Stomach (tissue), 8 donors: ENCODE measurements at regions not wholly inside any gene's neighbourhood (a gene's known extent, or its start where the extent isn't known, plus 50 kb on each side); places are given as distances from the start of the nearest gene placed in this dataset.

Experiments used
- DNase-seq, 2 donors: peaks; one replicate each; pipeline versions ENCODE4 v3.0.0 to v3.0.0-alpha.2; 2013 to 2019
- H3K27ac ChIP-seq, 5 donors: fragments of 200-600 bp in 4 of 5; sonication (generic) in 4 of 5; one replicate each; pipeline ENCODE4 v1.5.1; 2013 to 2019; ENCODE audit warnings: mild to moderate bottlenecking in 1 of 5, moderate library complexity in 1 of 5
- H3K27me3 ChIP-seq, 3 donors: fragments of 200-600 bp; sonication (generic); one replicate each; pipeline ENCODE4 v1.5.1; 2017 to 2019; ENCODE audit warnings: mixed run types in 1 of 3
- H3K36me3 ChIP-seq, 4 donors: fragments of 200-600 bp; sonication (generic); 1 replicate in 3 of 4; 2 replicates in 1 of 4; pipeline ENCODE4 v1.5.1; 2016 to 2019
- H3K4me1 ChIP-seq, 4 donors: fragments of 200-600 bp; sonication (generic); one replicate each; pipeline ENCODE4 v1.5.1; 2016 to 2019
- H3K4me3 ChIP-seq, 4 donors: fragments of 200-600 bp; sonication (generic) in 3 of 4; one replicate each; pipeline ENCODE4 v1.5.1; 2016 to 2019; ENCODE audit warnings: mild to moderate bottlenecking in 1 of 4
- H3K9me3 ChIP-seq, 4 donors: fragments of 200-600 bp; sonication (generic); one replicate each; pipeline ENCODE4 v1.5.1; 2016 to 2019
- CTCF ChIP-seq, 7 experiments: fragments of 450-650 bp in 4 of 7; fragments of 200-600 bp in 3 of 7; sonication (generic) in 3 of 7; IDR thresholded peaks; one replicate each; pipeline ENCODE4 v1.5.1; 2016 to 2019; ENCODE audit warnings: antibody characterized with exemption in 7 of 7, control low read depth in 2 of 7, mild to moderate bottlenecking in 1 of 7
- EP300 ChIP-seq: sonication (generic); formaldehyde crosslinking; IDR thresholded peaks from one replicate; pipeline ENCODE4 v1.6.1; 2017; ENCODE audit warnings: antibody characterized with exemption
- POLR2A ChIP-seq, 4 donors: fragments of 450-650 bp; IDR thresholded peaks; one replicate each; pipeline ENCODE4 v1.6.1; 2016; ENCODE audit warnings: antibody characterized with exemption in 4 of 4, control low read depth in 2 of 4, mild to moderate bottlenecking in 1 of 4, moderate library complexity in 1 of 4
- POLR2AphosphoS5 ChIP-seq, 3 donors: sonication (generic); formaldehyde crosslinking; IDR thresholded peaks; one replicate each; pipeline ENCODE4 v1.6.1; 2016; ENCODE audit warnings: antibody characterized with exemption in 3 of 3
- WGBS, 5 donors: extraction: QIAGEN DNeasy Blood & Tissue Kit in 3 of 5; methylation state at CpG; one replicate each; pipeline versions ENCODE4 v1.1.5 to v1.1.7; 2013 to 2018; 5-methylcytosine and 5-hydroxymethylcytosine counted together
- intact Hi-C: fragments of 100-400 bp; cut with DNase I; formaldehyde crosslinking; loops from one replicate; pipeline ENCODE4 v1.15.1; 2023; ENCODE audit warnings: low total_unique reads
- donor health status: healthy with polysubstance abuse.
- donor health status: Bipolar disorder and iron deficiency.
- donor health status: healthy.

DNA sequence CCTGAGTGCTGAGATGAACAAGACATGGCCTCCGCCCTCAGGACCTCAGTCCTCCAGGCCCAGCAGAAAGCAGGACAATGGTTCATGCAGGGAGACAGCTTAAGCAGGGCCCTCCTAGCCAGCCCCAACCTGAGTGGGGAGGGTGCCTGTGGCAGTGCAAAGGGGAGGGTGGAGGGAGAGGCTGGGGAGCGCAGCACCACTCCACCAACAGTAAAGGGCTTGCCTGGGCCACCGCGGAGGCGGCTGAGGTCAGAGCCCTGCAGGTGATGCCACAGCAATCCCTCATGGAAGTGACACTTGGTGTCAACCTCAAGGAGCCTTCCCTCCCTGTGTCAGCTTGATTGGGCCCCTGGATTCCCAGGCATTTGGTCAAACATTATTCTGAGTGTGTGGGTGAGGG, 89.0 kb upstream of the TCERG1L start:
- intact Hi-C loops: no loop called here
- Histone ChIP-seq H3K36me3 (no peaks in the 10 kb centered on the region), H3K4me1 (peaks cover 0 to 12% (median 0%) of the 10 kb centered on the region in 4 donors), H3K27me3 (peaks cover 0 to 50% (median 7%) of the 10 kb centered on the region in 3 donors), H3K27ac (no peak overlapping the region), H3K9me3 (no peaks in the 10 kb centered on the region), H3K4me3 (no peak overlapping the region)
- 60 to 80% (median 69%) methylated on average over 2 to 5 of the region's 5 CpGs for WGBS, 5 donors
- TF ChIP-seq POLR2AphosphoS5 (IDR thresholded peaks at IDR 0.05): no peak
- TF ChIP-seq CTCF (IDR thresholded peaks at IDR 0.05): no peak
- TF ChIP-seq EP300: no peak
- no peak for TF ChIP-seq POLR2A (IDR thresholded peaks at IDR 0.05)
- DNase-seq: no peak

DNA sequence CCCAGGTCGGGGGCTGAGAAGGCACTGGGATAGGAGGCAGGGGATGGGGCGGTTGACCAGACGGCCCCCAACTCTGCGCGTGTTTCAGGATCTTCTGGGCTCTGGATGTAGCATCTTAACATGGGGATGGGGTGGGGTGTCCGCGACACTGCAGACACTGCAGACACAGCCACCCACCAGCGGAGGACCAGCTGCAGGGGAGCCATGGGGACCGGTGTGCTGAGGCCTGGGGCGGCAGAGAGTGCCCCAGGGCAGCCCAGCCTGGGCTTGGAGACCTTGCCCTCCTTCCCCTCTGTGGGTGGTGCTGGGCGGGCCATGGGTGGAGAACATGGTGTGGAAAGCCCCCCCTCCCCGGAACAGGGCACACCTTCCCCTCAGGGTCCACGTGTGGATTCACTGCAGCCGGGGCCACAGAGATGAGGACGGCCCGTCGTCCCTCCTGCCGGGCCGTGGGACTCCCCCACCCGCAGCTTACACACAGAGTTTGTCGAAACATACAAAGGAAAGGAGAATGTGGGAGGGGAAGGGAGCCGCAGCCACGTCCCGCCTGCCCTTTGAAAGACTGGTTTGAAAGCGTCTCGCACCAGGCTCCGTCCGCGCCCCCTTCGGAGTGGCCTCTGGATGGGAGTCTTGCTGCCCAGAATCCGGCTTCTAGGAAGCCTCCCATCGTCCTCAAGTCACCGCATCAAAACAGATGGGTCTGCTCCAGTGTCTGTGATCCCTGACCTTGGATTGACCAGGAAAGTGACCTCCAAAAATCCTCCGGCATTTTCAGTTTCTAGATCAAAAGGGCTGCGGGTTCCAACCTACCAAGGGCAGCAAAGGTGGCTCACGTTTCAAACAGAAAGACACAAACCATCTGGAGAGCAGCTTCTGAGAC, 91.5 kb upstream of the TCERG1L start:
- Histone ChIP-seq H3K4me3 (no peak overlapping the region), H3K4me1 (no peaks in the 10 kb centered on the region), H3K36me3 (no peaks in the 10 kb centered on the region), H3K9me3 (no peaks in the 10 kb centered on the region), H3K27ac (no peak overlapping the region), H3K27me3 (peaks cover 0 to 53% (median 7%) of the 10 kb centered on the region in 3 donors)
- 57 to 72% (median 67%) methylated on average over 30 to 36 of the region's 36 CpGs for WGBS, 5 donors
- intact Hi-C loops: no loop called here
- DNase-seq: no peak
- no peak for TF ChIP-seq POLR2AphosphoS5 (IDR thresholded peaks at IDR 0.05)
- no peak for TF ChIP-seq POLR2A (IDR thresholded peaks at IDR 0.05)
- no peak for TF ChIP-seq EP300
- no peak for TF ChIP-seq CTCF (IDR thresholded peaks at IDR 0.05)

DNA sequence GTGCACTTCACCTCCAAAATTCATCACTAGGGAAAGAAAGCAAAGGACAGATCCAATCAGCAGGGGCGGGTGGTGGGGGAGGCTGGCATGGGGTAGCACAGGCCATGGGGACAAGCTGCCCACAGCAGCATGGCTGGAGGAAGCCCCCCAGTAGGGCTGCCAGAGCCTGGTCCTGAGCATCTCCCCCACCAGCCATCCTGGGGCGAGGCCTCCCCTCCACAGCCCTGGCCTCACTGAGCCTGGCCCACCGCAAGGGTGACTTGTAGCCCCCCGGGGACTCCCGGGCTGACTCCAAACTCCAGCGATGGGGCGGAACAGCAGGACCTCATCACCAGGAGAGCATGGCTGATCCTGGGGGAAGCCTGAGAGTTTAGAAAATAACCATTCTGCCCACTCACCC, 92.4 kb upstream of the TCERG1L start:
- no peak overlapping the region for H3K27ac ChIP-seq
- TF ChIP-seq POLR2A (IDR thresholded peaks at IDR 0.05) (no peak), EP300 (no peak), CTCF (IDR thresholded peaks at IDR 0.05) (no peak), POLR2AphosphoS5 (IDR thresholded peaks at IDR 0.05) (no peak)
- intact Hi-C loops: no loop called here
- H3K36me3 ChIP-seq: no peaks in the 10 kb centered on the region
- no peaks in the 10 kb centered on the region for H3K4me1 ChIP-seq
- H3K27me3 ChIP-seq: peaks cover 0 to 47% (median 7%) of the 10 kb centered on the region in 3 donors
- no peaks in the 10 kb centered on the region for H3K9me3 ChIP-seq
- no peak for DNase-seq
- WGBS, 5 donors: 51 to 82% (median 73%) methylated on average over 1 to 7 of the region's 7 CpGs
- H3K4me3 ChIP-seq: no peak overlapping the region

GRCh38 chr10:131404886-131405285, 93.4 kb upstream of the TCERG1L start:
- no peak for TF ChIP-seq EP300
- TF ChIP-seq CTCF (IDR thresholded peaks at IDR 0.05): no peak
- TF ChIP-seq POLR2A (IDR thresholded peaks at IDR 0.05): no peak
- TF ChIP-seq POLR2AphosphoS5 (IDR thresholded peaks at IDR 0.05): no peak
- Histone ChIP-seq H3K4me3 (no peak overlapping the region), H3K4me1 (no peaks in the 10 kb centered on the region), H3K36me3 (no peaks in the 10 kb centered on the region), H3K9me3 (no peaks in the 10 kb centered on the region), H3K27ac (no peak overlapping the region), H3K27me3 (peaks cover 0 to 47% (median 7%) of the 10 kb centered on the region in 3 donors)
- WGBS, 5 donors: 83 to 91% (median 86%) methylated on average over 10 of the region's 10 CpGs
- DNase-seq: no peak
- intact Hi-C loops: no loop called here
